Esophagus squamous epithelium (tissue), 4 donors: ENCODE measurements at regions not wholly inside any gene's neighbourhood (a gene's known extent, or its start where the extent isn't known, plus 50 kb on each side); places are given as distances from the start of the nearest gene placed in this dataset.

Experiments used
- CTCF ChIP-seq, 6 experiments: fragments of 450-650 bp in 4 of 6; fragments of 200-600 bp in 2 of 6; sonication (generic) in 2 of 6; IDR thresholded peaks; one replicate each; pipeline ENCODE4 v1.5.1; 2016 to 2019; ENCODE audit warnings: antibody characterized with exemption in 6 of 6, mild to moderate bottlenecking in 4 of 6, moderate library complexity in 4 of 6
- POLR2A ChIP-seq, 4 donors: fragments of 450-650 bp; IDR thresholded peaks; one replicate each; pipeline ENCODE4 v1.6.1; 2017; ENCODE audit warnings: antibody characterized with exemption in 4 of 4, mild to moderate bottlenecking in 4 of 4, moderate library complexity in 3 of 4

- TF ChIP-seq CTCF (IDR thresholded peaks at IDR 0.05), result no peak
- TF ChIP-seq POLR2A (IDR thresholded peaks at IDR 0.05), result no peak
Observed at GRCh38 chr6:21668795-21669194, 75.2 kb downstream of the SOX4 start.
